GM12878 (cell line): ENCODE measurements at regions not wholly inside any gene's neighbourhood (a gene's known extent, or its start where the extent isn't known, plus 50 kb on each side); places are given as distances from the start of the nearest gene placed in this dataset.

ENCODE experiments used
- ATF7 ChIP-seq: fragments of 450-650 bp; IDR thresholded peaks from 2 replicates; pipeline ENCODE4 v1.6.1; 2016; ENCODE audit warnings: low read depth, mild to moderate bottlenecking
- BCL3 ChIP-seq: IDR thresholded peaks from 2 replicates; pipeline ENCODE4 v1.6.1; 2011; ENCODE audit warnings: borderline replicate concordance, low read depth, mild to moderate bottlenecking, moderate library complexity, low read length; ENCODE audit not compliant: insufficient read depth, poor library complexity, severe bottlenecking
- BMI1 ChIP-seq: fragments of 450-650 bp; IDR thresholded peaks from 2 replicates; pipeline ENCODE4 v1.6.1; 2016; ENCODE audit warnings: mild to moderate bottlenecking, moderate library complexity, borderline replicate concordance
- CBFB ChIP-seq: IDR thresholded peaks from 2 replicates; pipeline ENCODE4 v1.6.1; 2016; ENCODE audit warnings: antibody characterized with exemption, low read depth
- CBX5 ChIP-seq: sonication (generic); IDR thresholded peaks from 2 replicates; pipeline ENCODE4 v1.6.1; 2016; ENCODE audit warnings: low read depth, moderate library complexity, mild to moderate bottlenecking, inconsistent platforms
- CREM ChIP-seq: IDR thresholded peaks from 2 replicates; pipeline ENCODE4 v1.6.1; 2014; ENCODE audit warnings: antibody characterized with exemption, low read depth
- FOS ChIP-seq: IDR thresholded peaks from 3 replicates; pipeline ENCODE4 v1.6.1; 2011; ENCODE audit warnings: borderline replicate concordance; ENCODE audit not compliant: insufficient read length; ENCODE audit errors: extremely low read depth
- IRF4 ChIP-seq: IDR thresholded peaks from 2 replicates; pipeline ENCODE4 v1.6.1; 2011; ENCODE audit warnings: low read depth, low read length
- MYC ChIP-seq: IDR thresholded peaks from 2 replicates; pipeline ENCODE4 v1.6.1; 2011; ENCODE audit warnings: mild to moderate bottlenecking, low read length, moderate library complexity, inconsistent platforms; ENCODE audit not compliant: insufficient read depth, insufficient replicate concordance, insufficient read length, severe bottlenecking
- NBN ChIP-seq: fragments of 450-650 bp; IDR thresholded peaks from 2 replicates; pipeline ENCODE4 v1.6.1; 2016
- NFYA ChIP-seq: IDR thresholded peaks from 2 replicates; pipeline ENCODE4 v1.6.1; 2011; ENCODE audit warnings: low read depth, mild to moderate bottlenecking, low read length, improper control_type of control experiment, borderline replicate concordance
- NR2C2 ChIP-seq: IDR thresholded peaks from 2 replicates; pipeline ENCODE4 v1.6.1; 2011; ENCODE audit warnings: borderline replicate concordance, low read depth; ENCODE audit not compliant: control insufficient read depth, insufficient read length
- NR2F1 ChIP-seq: fragments of 450-650 bp; conservative IDR thresholded peaks from 2 replicates; pipeline ENCODE4 v1.6.1; 2017; ENCODE audit warnings: mild to moderate bottlenecking
- PAX5 ChIP-seq: IDR thresholded peaks from 2 replicates; pipeline ENCODE4 v1.6.1; 2011; ENCODE audit warnings: low read depth, low read length, borderline replicate concordance
- PRDM15 ChIP-seq: fragments of 450-650 bp; formaldehyde crosslinking; IDR thresholded peaks from 2 replicates; pipeline ENCODE4 v1.4.0; 2020; ENCODE audit warnings: mild to moderate bottlenecking, moderate library complexity
- RELB ChIP-seq: fragments of 450-650 bp; IDR thresholded peaks from 2 replicates; pipeline ENCODE4 v1.6.1; 2017; ENCODE audit warnings: low read depth, mild to moderate bottlenecking, moderate library complexity
- SMARCA5 ChIP-seq: fragments of 450-650 bp; IDR thresholded peaks from 2 replicates; pipeline ENCODE4 v1.6.1; 2017; ENCODE audit warnings: mild to moderate bottlenecking
- SP1 ChIP-seq: IDR thresholded peaks from one replicate; pipeline ENCODE4 v1.6.1; 2011; ENCODE audit warnings: low read depth, low read length
- TAF1 ChIP-seq: IDR thresholded peaks from 2 replicates; pipeline ENCODE4 v1.6.1; 2011; ENCODE audit warnings: mild to moderate bottlenecking, low read depth, low read length, borderline replicate concordance
- TARDBP ChIP-seq: IDR thresholded peaks from 2 replicates; pipeline ENCODE4 v1.6.1; 2016; ENCODE audit warnings: borderline replicate concordance
- TBL1XR1 ChIP-seq: IDR thresholded peaks from 2 replicates; pipeline ENCODE4 v1.6.1; 2012; ENCODE audit warnings: low read depth, low read length, improper control_type of control experiment
- ZNF592 ChIP-seq: fragments of 450-650 bp; IDR thresholded peaks from 2 replicates; pipeline ENCODE4 v1.6.1; 2017; ENCODE audit warnings: mild to moderate bottlenecking, moderate library complexity

- TF ChIP-seq ZNF592 (peak; percentile 87), CREM (no peak), BCL3 (no peak), SP1 (no peak), CBX5 (no peak), RELB (peak; percentile 93), SMARCA5 (no peak), TAF1 (no peak), FOS (no peak), PRDM15 (CRISPR knock-in tag) (no peak), BMI1 (0 out of 2 replicates have a peak, but pooled peaks have one; percentile 22), CBFB (no peak), NFYA (no peak), MYC (no peak), NR2C2 (no peak), IRF4 (no peak), ATF7 (peak; percentile 84), NR2F1 (peak; percentile 50; the same call in 1 of the 2 replicates), PAX5 (no peak), TBL1XR1 (no peak), NBN (0 out of 2 replicates have a peak, but pooled peaks have one; percentile 59), TARDBP (no peak)
Observed at GRCh38 chr13:103130681-103131210, 64.5 kb upstream of the SLC10A2 start (continued).
